H1 (cell line): ENCODE measurements at regions not wholly inside any gene's neighbourhood (a gene's known extent, or its start where the extent isn't known, plus 50 kb on each side); places are given as distances from the start of the nearest gene placed in this dataset.

Source experiments
- CTCF ChIA-PET: fragments of 300-600 bp; sonication (Branson Sonifier 250); formaldehyde crosslinking; loops from one replicate; lab custom pipeline; 2021; ENCODE audit not compliant: partially characterized antibody; lab: Charles Lee
- POLR2A ChIA-PET: fragments of 300-600 bp; sonication (Branson Sonifier 250); formaldehyde crosslinking; loops from one replicate; lab custom pipeline; 2021; ENCODE audit warnings: inconsistent platforms; ENCODE audit not compliant: partially characterized antibody; lab: Charles Lee
- DNase-seq, 2 experiments: peaks; one replicate each; pipeline versions ENCODE4 v3.0.0 to v3.0.0-alpha.2; 2010 to 2022; ENCODE audit warnings: low spot score in 2 of 2, low read depth in 1 of 2, mixed read lengths in 1 of 2
- FAIRE-seq: peaks from 2 replicates; lab custom pipeline; 2011; peaks lifted over from hg19 to GRCh38; lab: Jason Lieb, UNC
- H2AFZ ChIP-seq: 2 replicates; pipeline ENCODE4 v1.8.1; 2012; ENCODE audit warnings: low read length, inconsistent platforms
- H2AK5ac ChIP-seq: 2 replicates; pipeline ENCODE4 v1.6.1; 2013; ENCODE audit warnings: low read depth, low read length
- H2BK120ac ChIP-seq: replicated peaks from 2 replicates; pipeline ENCODE3; 2013; ENCODE audit warnings: low read depth, low read length, inconsistent platforms
- H2BK12ac ChIP-seq: 2 replicates; pipeline ENCODE4 v1.6.1; 2013; ENCODE audit warnings: low read depth, low read length
- H2BK15ac ChIP-seq: 2 replicates; pipeline ENCODE4 v1.6.1; 2013; ENCODE audit warnings: low read length
- H2BK20ac ChIP-seq: 2 replicates; pipeline ENCODE4 v1.6.1; 2013; ENCODE audit warnings: low read length
- H2BK5ac ChIP-seq: 2 replicates; pipeline ENCODE4 v1.6.1; 2013; ENCODE audit warnings: low read depth, low read length
- H3K14ac ChIP-seq: 2 replicates; pipeline ENCODE4 v1.6.1; 2013; ENCODE audit warnings: inconsistent platforms; ENCODE audit not compliant: insufficient read length
- H3K18ac ChIP-seq: 2 replicates; pipeline ENCODE4 v1.6.1; 2013; ENCODE audit warnings: low read length; ENCODE audit errors: extremely low read depth
- H3K23ac ChIP-seq: 2 replicates; pipeline ENCODE4 v1.6.1; 2013; ENCODE audit warnings: inconsistent platforms; ENCODE audit not compliant: insufficient read length
- H3K23me2 ChIP-seq: 2 replicates; pipeline ENCODE4 v1.6.1; 2013; ENCODE audit warnings: low read depth, low read length
- H3K27ac ChIP-seq: 2 replicates; pipeline ENCODE4 v1.6.1; 2011; ENCODE audit warnings: low read depth, low read length, inconsistent platforms
- H3K27me3 ChIP-seq, 4 experiments: replicated peaks in 1 of 4; 1 replicate in 1 of 4; 2 replicates in 3 of 4; pipeline versions ENCODE4 v1.6.1 to v1.8.1; 2011 to 2013; ENCODE audit warnings: low read length in 3 of 4, mild to moderate bottlenecking in 3 of 4, inconsistent platforms in 2 of 4, mixed read lengths in 2 of 4, moderate library complexity in 1 of 4; ENCODE audit not compliant: control insufficient read depth in 3 of 4, insufficient read depth in 3 of 4; ENCODE audit errors: extremely low read depth in 1 of 4
- H3K36me3 ChIP-seq, 4 experiments: 2 replicates each; pipeline versions ENCODE4 v1.6.1 to v1.8.1; 2011 to 2013; ENCODE audit warnings: mild to moderate bottlenecking in 4 of 4, low read length in 3 of 4, moderate library complexity in 2 of 4, control low read depth in 1 of 4, inconsistent platforms in 1 of 4; ENCODE audit not compliant: insufficient read depth in 4 of 4, control insufficient read depth in 2 of 4
- H3K4ac ChIP-seq: replicated peaks from 2 replicates; pipeline ENCODE3; 2013; ENCODE audit warnings: low read length, low read depth, mixed read lengths, inconsistent platforms; ENCODE audit not compliant: insufficient read length
- H3K4me1 ChIP-seq, 4 experiments: replicated peaks in 1 of 4; 1 replicate in 1 of 4; 2 replicates in 3 of 4; pipeline versions ENCODE4 v1.6.1 to v1.8.1; 2011 to 2013; ENCODE audit warnings: low read length in 3 of 4, inconsistent platforms in 2 of 4, mixed read lengths in 1 of 4; ENCODE audit not compliant: insufficient read depth in 4 of 4, control insufficient read depth in 3 of 4
- H3K4me2 ChIP-seq, 2 experiments: 2 replicates each; pipeline versions ENCODE4 v1.6.1 to v1.8.1; 2011 to 2013; ENCODE audit warnings: low read depth in 2 of 2, low read length in 2 of 2, control low read depth in 1 of 2, inconsistent platforms in 1 of 2, mild to moderate bottlenecking in 1 of 2; ENCODE audit not compliant: insufficient read depth in 1 of 2
- H3K4me3 ChIP-seq, 4 experiments: fragments of 200-600, 300-600 bp in 1 of 4; sonication (generic), shearing (Covaris generic), sonication (Bioruptor Twin) in 1 of 4; 2 replicates each; pipeline versions ENCODE4 v1.5.1 to v1.8.1; 2011 to 2016; ENCODE audit warnings: low read length in 4 of 4, low read depth in 3 of 4, control low read depth in 2 of 4, inconsistent platforms in 2 of 4, mild to moderate bottlenecking in 2 of 4, mixed read lengths in 1 of 4, moderate library complexity in 1 of 4; ENCODE audit not compliant: insufficient read depth in 2 of 4; ENCODE audit errors: extremely low read depth in 1 of 4
- H3K56ac ChIP-seq: replicated peaks from 2 replicates; pipeline ENCODE3; 2013; ENCODE audit warnings: low read depth, mild to moderate bottlenecking, mixed read lengths, low read length, inconsistent platforms; ENCODE audit not compliant: insufficient read length
- H3K79me1 ChIP-seq: 2 replicates; pipeline ENCODE4 v1.6.1; 2013; ENCODE audit warnings: low read depth, low read length, control low read depth
- H3K79me2 ChIP-seq, 2 experiments: 2 replicates each; pipeline versions ENCODE4 v1.6.1 to v1.8.1; 2012 to 2013; ENCODE audit warnings: low read length in 2 of 2, mild to moderate bottlenecking in 2 of 2, inconsistent platforms in 1 of 2; ENCODE audit not compliant: insufficient read depth in 2 of 2, control insufficient read depth in 1 of 2
- H3K9ac ChIP-seq, 4 experiments: replicated peaks in 1 of 4; 1 replicate in 1 of 4; 2 replicates in 3 of 4; pipeline versions ENCODE4 v1.6.1 to v1.8.1; 2011 to 2013; ENCODE audit warnings: low read depth in 3 of 4, low read length in 3 of 4, control low read depth in 2 of 4, mild to moderate bottlenecking in 2 of 4, moderate library complexity in 2 of 4, inconsistent platforms in 1 of 4; ENCODE audit errors: extremely low read depth in 1 of 4
- H3K9me3 ChIP-seq, 2 experiments: 2 replicates each; pipeline versions ENCODE4 v1.6.1 to v1.8.1; 2012 to 2013; ENCODE audit warnings: mild to moderate bottlenecking in 2 of 2, moderate library complexity in 2 of 2, control low read depth in 1 of 2, inconsistent platforms in 1 of 2, low read depth in 1 of 2, low read length in 1 of 2, mixed read lengths in 1 of 2; ENCODE audit not compliant: insufficient read depth in 2 of 2
- H4K20me1 ChIP-seq, 2 experiments: replicated peaks in 1 of 2; 2 replicates each; pipeline versions ENCODE3 to v1.8.1; 2011 to 2013; ENCODE audit warnings: inconsistent platforms in 2 of 2, low read length in 2 of 2, mild to moderate bottlenecking in 1 of 2; ENCODE audit not compliant: insufficient read depth in 2 of 2, control insufficient read depth in 1 of 2
- H4K5ac ChIP-seq: 2 replicates; pipeline ENCODE4 v1.6.1; 2013; ENCODE audit warnings: low read length, low read depth, mixed read lengths, inconsistent platforms; ENCODE audit not compliant: insufficient read length
- H4K8ac ChIP-seq: 2 replicates; pipeline ENCODE4 v1.8.0; 2013; ENCODE audit warnings: mild to moderate bottlenecking, moderate library complexity, low read length, inconsistent platforms; ENCODE audit not compliant: insufficient read depth; ENCODE audit errors: extremely low read depth
- H4K91ac ChIP-seq: replicated peaks from 2 replicates; pipeline ENCODE3; 2013; ENCODE audit warnings: low read length, mixed read lengths, inconsistent platforms; ENCODE audit not compliant: insufficient read length
- CBX5 ChIP-seq: fragments of 300-800, 300-1000 bp; sonication (generic); IDR thresholded peaks from 2 replicates; pipeline ENCODE4 v1.7.1; 2016; ENCODE audit warnings: antibody characterized with exemption, low read length, low read depth
- CHD1 ChIP-seq: IDR thresholded peaks from 2 replicates; pipeline ENCODE4 v1.6.1; 2012; ENCODE audit warnings: low read depth, low read length, improper control_type of control experiment
- CREB1 ChIP-seq: IDR thresholded peaks from 2 replicates; pipeline ENCODE4 v1.6.1; 2012; ENCODE audit warnings: inconsistent platforms
- E2F6 ChIP-seq: IDR thresholded peaks from 2 replicates; pipeline ENCODE4 v1.6.1; 2012; ENCODE audit warnings: inconsistent platforms
- EP300 ChIP-seq, 2 experiments: IDR thresholded peaks; 1 replicate in 1 of 2; 2 replicates in 1 of 2; pipeline ENCODE4 v1.6.1; 2011 to 2012; ENCODE audit warnings: low read depth in 2 of 2, low read length in 2 of 2, mild to moderate bottlenecking in 2 of 2, borderline replicate concordance in 1 of 2, inconsistent platforms in 1 of 2, moderate library complexity in 1 of 2
- EZH2 ChIP-seq: fragments of 200-600 bp; sonication (generic); IDR thresholded peaks from 2 replicates; pipeline ENCODE4 v1.7.1; 2012; ENCODE audit warnings: low read depth, mild to moderate bottlenecking, moderate library complexity, low read length, inconsistent platforms; ENCODE audit not compliant: severe bottlenecking
- HDAC6 ChIP-seq: IDR thresholded peaks from one replicate; pipeline ENCODE4 v1.7.1; 2012; ENCODE audit warnings: low read depth, mild to moderate bottlenecking, inconsistent platforms, low read length, moderate library complexity
- PHF8 ChIP-seq: fragments of 200-600 bp; sonication (generic); conservative IDR thresholded peaks from 2 replicates; pipeline ENCODE4 v1.7.1; 2012; ENCODE audit warnings: low read depth, mild to moderate bottlenecking, inconsistent platforms, low read length, moderate library complexity
- RBBP5 ChIP-seq: IDR thresholded peaks from 2 replicates; pipeline ENCODE4 v1.7.1; 2012; ENCODE audit warnings: low read depth, mild to moderate bottlenecking, inconsistent platforms, low read length, moderate library complexity, borderline replicate concordance
- RNF2 ChIP-seq: fragments of 200-900, 300-1000 bp; sonication (generic); IDR thresholded peaks from 2 replicates; pipeline ENCODE4 v1.7.1; 2016; ENCODE audit warnings: borderline replicate concordance, low read depth, mild to moderate bottlenecking, antibody characterized with exemption, low read length; ENCODE audit not compliant: poor library complexity, severe bottlenecking; ENCODE audit errors: missing control alignments
- RXRA ChIP-seq: IDR thresholded peaks from 2 replicates; pipeline ENCODE4 v1.6.1; 2011; ENCODE audit warnings: low read depth, mild to moderate bottlenecking, low read length, moderate library complexity; ENCODE audit not compliant: insufficient read depth
- SP1 ChIP-seq: IDR thresholded peaks from 2 replicates; pipeline ENCODE4 v1.6.1; 2011; ENCODE audit warnings: low read depth, low read length
- SP2 ChIP-seq: IDR thresholded peaks from 2 replicates; pipeline ENCODE4 v1.6.1; 2012; ENCODE audit warnings: mild to moderate bottlenecking, low read length, inconsistent platforms
- ZNF274 ChIP-seq: IDR thresholded peaks from 2 replicates; pipeline ENCODE4 v1.7.0; 2012; ENCODE audit warnings: low read length, borderline replicate concordance; ENCODE audit errors: extremely low read depth
- WGBS, 2 experiments: shearing (Covaris generic) in 1 of 2; methylation state at CpG; one replicate each; pipeline versions ENCODE4 v1.1.6 to v1.1.7; 2013 to 2015; ENCODE audit warnings: low lambda C conversion rate in 2 of 2, mixed read lengths in 2 of 2, inconsistent platforms in 1 of 2, low coverage in 1 of 2, missing lambda C conversion rate in 1 of 2; ENCODE audit not compliant: insufficient replicate concordance in 2 of 2, insufficient coverage in 1 of 2, insufficient read length in 1 of 2; ENCODE audit errors: extremely low coverage in 1 of 2, missing lambda C conversion rate in 1 of 2; 5-methylcytosine and 5-hydroxymethylcytosine counted together

- Histone ChIP-seq H3K56ac (no peak overlapping the region), H2BK120ac (no peak overlapping the region), H3K27ac (no peak overlapping the region), H3K14ac (no peak overlapping the region), H4K8ac (no peak overlapping the region), H3K18ac (no peak overlapping the region), H3K4me2 (no peak overlapping the region), H2BK20ac (no peak overlapping the region), H3K79me2 (no peaks in the 10 kb centered on the region), H3K23me2 (no peaks in the 10 kb centered on the region), H3K27me3 (no peaks in the 10 kb centered on the region), H2AK5ac (no peak overlapping the region), H4K5ac (no peak overlapping the region), H2BK12ac (no peak overlapping the region), H3K79me1 (no peaks in the 10 kb centered on the region), H2AFZ (no peak overlapping the region), H3K9me3 (no peaks in the 10 kb centered on the region), H3K36me3 (no peaks in the 10 kb centered on the region), H3K4ac (no peak overlapping the region), H4K20me1 (no peaks in the 10 kb centered on the region), H3K23ac (no peak overlapping the region), H2BK5ac (no peak overlapping the region), H3K4me3 (no peak overlapping the region), H3K9ac (no peak overlapping the region), H2BK15ac (no peak overlapping the region), H4K91ac (no peak overlapping the region), H3K4me1 (no peaks in the 10 kb centered on the region; a peak in 1 of 7 replicates)
- WGBS, 2 experiments = 69% methylated on average over 2 of the region's 2 CpGs; no CpG with 5 or more reads in 1 of the 2 experiments
- ChIA-PET CTCF (interaction anchor here (0.6 to 3.4 kb wide), 3 partner anchors 19 to 826 kb away, joined by 3 to 17 read pairs (median 5); no protein-coding TSS in a partner anchor), POLR2A (no interaction called here)
- FAIRE-seq = no peak
- no peak for DNase-seq
- TF ChIP-seq SP1 = no peak
- TF ChIP-seq RXRA = no peak
- TF ChIP-seq SP2 = no peak
- TF ChIP-seq CREB1 = no peak
- TF ChIP-seq CHD1 = no peak
- no peak for TF ChIP-seq RNF2
- no peak for TF ChIP-seq CBX5
- TF ChIP-seq PHF8 = no peak
- TF ChIP-seq HDAC6 = no peak
- TF ChIP-seq RBBP5 = no peak
- no peak for TF ChIP-seq EP300 (IDR thresholded peaks at IDR 0.05; ENCODE audit: borderline replicate concordance in 1 of 2, low read depth in 2 of 2, low read length in 2 of 2)
- no peak for TF ChIP-seq ZNF274
- TF ChIP-seq E2F6 = no peak
- no peak for TF ChIP-seq EZH2
Measured at GRCh38 chr2:37858400-37858711, 66.7 kb upstream of the RMDN2 start.
